Upper lobe of right lung (tissue), 1 donor: ENCODE measurements at regions not wholly inside any gene's neighbourhood (a gene's known extent, or its start where the extent isn't known, plus 50 kb on each side); places are given as distances from the start of the nearest gene placed in this dataset.
A peak's percentile ranks its signal among the peaks of the same experiment; 100 is the strongest.
"Not testable (repeated sequence)": the region's sequence is repeated elsewhere in the genome, so short reads cannot be mapped to it uniquely, and the experiment has no call there.

Source experiments
- ATAC-seq: fragments of 200-7000 bp; cut with Tn5 transposase; one replicate; pipeline ENCODE4 v1.9.1; 2020; ENCODE audit warnings: mild to moderate bottlenecking, moderate library complexity
- DNase-seq: peaks from one replicate; pipeline ENCODE4 v3.0.0-alpha.2; 2020
- H3K27ac ChIP-seq: fragments of 200-600 bp; one replicate; pipeline ENCODE4 v1.8.0; 2022
- H3K27me3 ChIP-seq: fragments of 200-600 bp; one replicate; pipeline ENCODE4 v1.8.0; 2022; ENCODE audit warnings: mild to moderate bottlenecking
- H3K36me3 ChIP-seq: fragments of 200-600 bp; one replicate; pipeline ENCODE4 v1.8.0; 2022
- H3K4me1 ChIP-seq: fragments of 200-600 bp; one replicate; pipeline ENCODE4 v1.8.0; 2022
- H3K4me3 ChIP-seq: fragments of 200-600 bp; one replicate; pipeline ENCODE4 v1.8.0; 2022; ENCODE audit warnings: mild to moderate bottlenecking
- H3K9me3 ChIP-seq: fragments of 200-600 bp; one replicate; pipeline ENCODE4 v1.8.0; 2022
- CTCF ChIP-seq: fragments of 200-600 bp; IDR thresholded peaks from one replicate; pipeline ENCODE4 v1.8.0; 2022; ENCODE audit warnings: antibody characterized with exemption
- intact Hi-C: fragments of 100-400 bp; cut with DNase I; formaldehyde crosslinking; loops from one replicate; pipeline ENCODE4 v1.11.0; 2022
- donor health status: DM: no; HTN: yes; CAD: no; lungs with severe emphysema.

GRCh38 chr17:15802917-15803316, 70.8 kb downstream of the TBC1D26 start:
- ATAC-seq, H3K4me3 ChIP-seq, H3K27ac ChIP-seq, H3K9me3 ChIP-seq, H3K27me3 ChIP-seq, H3K4me1 ChIP-seq, DNase-seq, intact Hi-C loops, H3K36me3 ChIP-seq: not testable (repeated sequence)

GRCh38 chr17:15806825-15807224, 74.7 kb downstream of the TBC1D26 start:
- intact Hi-C loops, H3K4me1 ChIP-seq, H3K27ac ChIP-seq, H3K27me3 ChIP-seq, DNase-seq, H3K4me3 ChIP-seq, ATAC-seq, H3K9me3 ChIP-seq, H3K36me3 ChIP-seq: not testable (repeated sequence)

- DNase-seq, ATAC-seq, H3K9me3 ChIP-seq, intact Hi-C loops, H3K27ac ChIP-seq, H3K4me1 ChIP-seq, H3K36me3 ChIP-seq, H3K4me3 ChIP-seq, H3K27me3 ChIP-seq: not testable (repeated sequence)
These were observed 81.3 kb downstream of the TBC1D26 start for GRCh38 chr17:15813388-15813787.

GRCh38 chr17:15814003-15814402, 81.9 kb downstream of the TBC1D26 start:
- H3K4me3 ChIP-seq, ATAC-seq, DNase-seq, intact Hi-C loops, H3K27ac ChIP-seq, H3K9me3 ChIP-seq, H3K27me3 ChIP-seq, H3K36me3 ChIP-seq, H3K4me1 ChIP-seq: not testable (repeated sequence)

- H3K9me3 ChIP-seq, H3K36me3 ChIP-seq, H3K27me3 ChIP-seq, intact Hi-C loops, H3K27ac ChIP-seq, H3K4me3 ChIP-seq, DNase-seq, H3K4me1 ChIP-seq, ATAC-seq: not testable (repeated sequence)
These were observed 85.8 kb downstream of the TBC1D26 start for GRCh38 chr17:15817861-15818260.

GRCh38 chr17:15822280-15822679, 90.2 kb downstream of the TBC1D26 start:
- ATAC-seq, DNase-seq, H3K27me3 ChIP-seq, H3K4me1 ChIP-seq, H3K9me3 ChIP-seq, intact Hi-C loops, H3K36me3 ChIP-seq, H3K27ac ChIP-seq, H3K4me3 ChIP-seq: not testable (repeated sequence)

- H3K4me3 ChIP-seq, H3K4me1 ChIP-seq, H3K9me3 ChIP-seq, intact Hi-C loops, H3K36me3 ChIP-seq, H3K27ac ChIP-seq, H3K27me3 ChIP-seq: not testable (repeated sequence)
- peak; percentile 100 for ATAC-seq
- TF ChIP-seq CTCF = peak; percentile 84
- DNase-seq = peak; percentile 90
These were observed 96.7 kb downstream of the TBC1D26 start for GRCh38 chr17:15828727-15829314.

GRCh38 chr17:15830221-15830620, 98.1 kb downstream of the TBC1D26 start:
- H3K27ac ChIP-seq, H3K4me3 ChIP-seq, H3K36me3 ChIP-seq, H3K4me1 ChIP-seq, H3K27me3 ChIP-seq, DNase-seq, intact Hi-C loops, ATAC-seq, H3K9me3 ChIP-seq: not testable (repeated sequence)

- DNase-seq, H3K36me3 ChIP-seq, ATAC-seq, H3K4me3 ChIP-seq, H3K9me3 ChIP-seq, H3K27ac ChIP-seq, H3K27me3 ChIP-seq, intact Hi-C loops, H3K4me1 ChIP-seq: not testable (repeated sequence)
These were observed 99.1 kb downstream of the TBC1D26 start for GRCh38 chr17:15831182-15831581.

GRCh38 chr17:15832921-15833480, 100.9 kb downstream of the TBC1D26 start:
- H3K4me1 ChIP-seq, H3K4me3 ChIP-seq, H3K27ac ChIP-seq, H3K27me3 ChIP-seq, H3K36me3 ChIP-seq, intact Hi-C loops, DNase-seq, H3K9me3 ChIP-seq: not testable (repeated sequence)
- peak; percentile 6 for ATAC-seq

- intact Hi-C loops, H3K4me3 ChIP-seq, H3K36me3 ChIP-seq, H3K4me1 ChIP-seq, DNase-seq, H3K27me3 ChIP-seq, H3K9me3 ChIP-seq, H3K27ac ChIP-seq: not testable (repeated sequence)
- peak; percentile 7 for ATAC-seq
These were observed 101.8 kb downstream of the TBC1D26 start for GRCh38 chr17:15833890-15834289.

GRCh38 chr17:15835481-15835880, 103.4 kb downstream of the TBC1D26 start:
- H3K36me3 ChIP-seq, H3K4me1 ChIP-seq, H3K4me3 ChIP-seq, H3K27ac ChIP-seq, H3K9me3 ChIP-seq, DNase-seq, intact Hi-C loops, ATAC-seq, H3K27me3 ChIP-seq: not testable (repeated sequence)

GRCh38 chr17:15836249-15836982, 104.3 kb downstream of the TBC1D26 start:
- H3K27me3 ChIP-seq, H3K4me3 ChIP-seq, ATAC-seq, H3K36me3 ChIP-seq, DNase-seq, H3K4me1 ChIP-seq, intact Hi-C loops, H3K9me3 ChIP-seq, H3K27ac ChIP-seq: not testable (repeated sequence)
